IMR-90 (cell line): ENCODE measurements at regions not wholly inside any gene's neighbourhood (a gene's known extent, or its start where the extent isn't known, plus 50 kb on each side); places are given as distances from the start of the nearest gene placed in this dataset.

Source experiments
- ATAC-seq: fragments of 200-7000 bp; cut with Tn5 transposase; 2 replicates; pipeline ENCODE4 v1.9.1; 2020; ENCODE audit warnings: low read depth, mild to moderate bottlenecking, moderate library complexity
- BruUV-seq: library from RNA; stranded (reverse); fragments of 400-500 nt; replicated peaks from 2 replicates; lab custom pipeline; 2021; lab: Mats Ljungman, UMichigan
- CTCF ChIA-PET: fragments of 300-600 bp; formaldehyde crosslinking; extraction: SDS; loops from one replicate; lab custom pipeline; 2021; ENCODE audit warnings: antibody characterized with exemption; lab: Yijun Ruan, JAX
- POLR2A ChIA-PET: fragments of 300-600 bp; sonication (Branson Sonifier 250); formaldehyde crosslinking; loops from one replicate; lab custom pipeline; 2022; ENCODE audit warnings: antibody characterized with exemption; ENCODE audit not compliant: unreplicated experiment; lab: Charles Lee
- DNase-seq: peaks from one replicate; pipeline ENCODE4 v3.0.0; 2013
- H2AFZ ChIP-seq: replicated peaks from 2 replicates; pipeline ENCODE3; 2013; ENCODE audit warnings: low read length, mild to moderate bottlenecking; ENCODE audit not compliant: poor library complexity
- H2AK5ac ChIP-seq: 2 replicates; pipeline ENCODE4 v1.6.1; 2013; ENCODE audit warnings: low read depth, low read length, inconsistent platforms
- H2AK9ac ChIP-seq: replicated peaks from 2 replicates; pipeline ENCODE3; 2013; ENCODE audit warnings: mild to moderate bottlenecking, low read depth, low read length, moderate library complexity; ENCODE audit not compliant: poor library complexity
- H2BK120ac ChIP-seq: 2 replicates; pipeline ENCODE4 v1.6.1; 2013; ENCODE audit warnings: low read depth, low read length, inconsistent platforms
- H2BK15ac ChIP-seq: 3 replicates; pipeline ENCODE4 v1.6.1; 2013; ENCODE audit warnings: low read depth, low read length, inconsistent platforms
- H2BK20ac ChIP-seq: 2 replicates; pipeline ENCODE4 v1.6.1; 2013; ENCODE audit warnings: low read depth, mild to moderate bottlenecking, inconsistent platforms, low read length, moderate library complexity
- H2BK5ac ChIP-seq: 2 replicates; pipeline ENCODE4 v1.6.1; 2013; ENCODE audit warnings: mild to moderate bottlenecking, low read depth, low read length, inconsistent platforms; ENCODE audit not compliant: poor library complexity, severe bottlenecking
- H3K14ac ChIP-seq: replicated peaks from 2 replicates; pipeline ENCODE4 v1.6.1; 2013; ENCODE audit warnings: low read depth, low read length, inconsistent platforms
- H3K18ac ChIP-seq: 2 replicates; pipeline ENCODE4 v1.6.1; 2013; ENCODE audit warnings: low read depth, low read length, control low read depth
- H3K23ac ChIP-seq: 2 replicates; pipeline ENCODE4 v1.6.1; 2013; ENCODE audit warnings: low read depth, low read length, inconsistent platforms
- H3K27ac ChIP-seq: 2 replicates; pipeline ENCODE4 v1.5.1; 2013; ENCODE audit warnings: mild to moderate bottlenecking, control low read depth, low read length; ENCODE audit not compliant: insufficient read depth
- H3K27me3 ChIP-seq: 2 replicates; pipeline ENCODE4 v1.6.1; 2013; ENCODE audit warnings: low read length; ENCODE audit not compliant: control insufficient read depth, insufficient read depth
- H3K36me3 ChIP-seq: 2 replicates; pipeline ENCODE4 v1.6.1; 2013; ENCODE audit warnings: low read length, mixed read lengths; ENCODE audit not compliant: control insufficient read depth, insufficient read depth
- H3K4ac ChIP-seq: 2 replicates; pipeline ENCODE4 v1.6.1; 2013; ENCODE audit warnings: low read depth, low read length, inconsistent platforms
- H3K4me1 ChIP-seq: 2 replicates; pipeline ENCODE4 v1.6.1; 2013; ENCODE audit warnings: low read length, mixed read lengths; ENCODE audit not compliant: control insufficient read depth, insufficient read depth
- H3K4me2 ChIP-seq: 2 replicates; pipeline ENCODE4 v1.6.1; 2013; ENCODE audit warnings: low read depth, mild to moderate bottlenecking, control low read depth, low read length, moderate library complexity
- H3K4me3 ChIP-seq: 2 replicates; pipeline ENCODE4 v1.5.1; 2013; ENCODE audit warnings: low read depth, mild to moderate bottlenecking, control low read depth, low read length, moderate library complexity; ENCODE audit not compliant: insufficient read depth
- H3K56ac ChIP-seq: 2 replicates; pipeline ENCODE4 v1.6.1; 2013; ENCODE audit warnings: low read length, inconsistent platforms; ENCODE audit not compliant: insufficient read depth; ENCODE audit errors: extremely low read depth
- H3K79me1 ChIP-seq, 2 experiments: 2 replicates each; pipeline ENCODE4 v1.6.1; 2013; ENCODE audit warnings: low read length in 2 of 2, inconsistent platforms in 1 of 2, low read depth in 1 of 2
- H3K9ac ChIP-seq: 2 replicates; pipeline ENCODE4 v1.6.1; 2013; ENCODE audit warnings: low read depth, low read length, control low read depth
- H3K9me1 ChIP-seq: 2 replicates; pipeline ENCODE4 v1.6.1; 2013; ENCODE audit warnings: low read length, inconsistent platforms; ENCODE audit not compliant: insufficient read depth
- H3K9me3 ChIP-seq: 2 replicates; pipeline ENCODE4 v1.6.1; 2013; ENCODE audit warnings: low read length; ENCODE audit not compliant: control insufficient read depth, insufficient read depth
- H4K20me1 ChIP-seq: 2 replicates; pipeline ENCODE4 v1.6.1; 2013; ENCODE audit warnings: low read length, inconsistent platforms; ENCODE audit not compliant: insufficient read depth
- H4K5ac ChIP-seq: 2 replicates; pipeline ENCODE4 v1.6.1; 2013; ENCODE audit warnings: mild to moderate bottlenecking, low read depth, low read length, control low read depth
- H4K8ac ChIP-seq, 2 experiments: 2 replicates each; pipeline ENCODE4 v1.6.1; 2013; ENCODE audit warnings: low read depth in 2 of 2, low read length in 2 of 2, control low read depth in 1 of 2, inconsistent platforms in 1 of 2
- H4K91ac ChIP-seq: 2 replicates; pipeline ENCODE4 v1.6.1; 2013; ENCODE audit warnings: low read depth, low read length, inconsistent platforms; ENCODE audit not compliant: insufficient read depth
- BHLHE40 ChIP-seq: fragments of 150-350 bp; IDR thresholded peaks from 2 replicates; pipeline ENCODE4 v1.6.1; 2016; ENCODE audit warnings: mild to moderate bottlenecking, low read depth, low read length
- CEBPB ChIP-seq: IDR thresholded peaks from 2 replicates; pipeline ENCODE4 v1.6.1; 2012; ENCODE audit warnings: low read depth, low read length, improper control_type of control experiment
- CHD1 ChIP-seq: IDR thresholded peaks from 2 replicates; pipeline ENCODE4 v1.6.1; 2012; ENCODE audit warnings: low read depth, low read length, improper control_type of control experiment
- FOS ChIP-seq: fragments of 150-350 bp; IDR thresholded peaks from 2 replicates; pipeline ENCODE4 v1.6.1; 2016; ENCODE audit warnings: low read depth, low read length
- MAFK ChIP-seq: IDR thresholded peaks from 2 replicates; pipeline ENCODE4 v1.6.1; 2012; ENCODE audit warnings: low read depth, low read length, improper control_type of control experiment
- MAZ ChIP-seq: IDR thresholded peaks from 2 replicates; pipeline ENCODE4 v1.6.1; 2012; ENCODE audit warnings: low read depth, mild to moderate bottlenecking, low read length, improper control_type of control experiment, moderate library complexity, borderline replicate concordance
- MXI1 ChIP-seq: IDR thresholded peaks from 2 replicates; pipeline ENCODE4 v1.6.1; 2012; ENCODE audit warnings: low read depth, mild to moderate bottlenecking, low read length, moderate library complexity, borderline replicate concordance
- NFE2L2 ChIP-seq: fragments of 150-350 bp; IDR thresholded peaks from 2 replicates; pipeline ENCODE4 v1.6.1; 2016; ENCODE audit warnings: low read depth, mild to moderate bottlenecking, low read length
- POLR2A ChIP-seq: IDR thresholded peaks from 2 replicates; pipeline ENCODE4 v1.6.1; 2012; ENCODE audit warnings: mild to moderate bottlenecking, low read depth, low read length
- RAD21 ChIP-seq: IDR thresholded peaks from 2 replicates; pipeline ENCODE4 v1.6.1; 2012; ENCODE audit warnings: low read length, improper control_type of control experiment
- RCOR1 ChIP-seq: IDR thresholded peaks from 2 replicates; pipeline ENCODE4 v1.6.1; 2012; ENCODE audit warnings: mild to moderate bottlenecking, low read length, improper control_type of control experiment; ENCODE audit not compliant: insufficient replicate concordance
- SMC3 ChIP-seq: fragments of 150-350 bp; IDR thresholded peaks from 2 replicates; pipeline ENCODE4 v1.6.1; 2016; ENCODE audit warnings: low read depth, mild to moderate bottlenecking, antibody characterized with exemption, low read length, moderate library complexity
- WGBS, 2 experiments: methylation state at CpG; one replicate each; pipeline versions ENCODE4 v1.1.5 to v1.1.7; 2013; ENCODE audit warnings: missing lambda C conversion rate in 2 of 2; ENCODE audit not compliant: insufficient read length in 1 of 2; ENCODE audit errors: extremely low coverage in 2 of 2; 5-methylcytosine and 5-hydroxymethylcytosine counted together
- dilution Hi-C: fragments of 300-500 bp; cut with HindIII; formaldehyde crosslinking; loops from one replicate; pipeline ENCODE4 v1.14.3; 2018; ENCODE audit warnings: low sequenced_read_pairs; ENCODE audit not compliant: unreplicated experiment
- in situ Hi-C: fragments of 300-500 bp; cut with MboI; formaldehyde crosslinking; loops from 3 replicates; pipeline ENCODE4 v1.14.3; 2019; ENCODE audit warnings: low sequenced_read_pairs, inconsistent platforms, mixed read lengths
- intact Hi-C: fragments of 100-400 bp; cut with micrococcal nuclease; formaldehyde crosslinking; loops from 2 replicates; pipeline ENCODE4 v1.10.0; 2022
- TF ChIP-seq, protein P1 (sequence below): fragments of 150-350 bp; IDR thresholded peaks from 2 replicates; pipeline ENCODE4 v1.6.1; 2016; ENCODE audit warnings: low read depth, mild to moderate bottlenecking, low read length, moderate library complexity, borderline replicate concordance
- TF ChIP-seq, protein P2 (sequence below): conservative IDR thresholded peaks from 2 replicates; pipeline ENCODE4 v1.5.1; 2012; ENCODE audit warnings: mild to moderate bottlenecking, low read depth, low read length, improper control_type of control experiment
- TF ChIP-seq, protein P3 (sequence below): fragments of 150-350 bp; IDR thresholded peaks from 2 replicates; pipeline ENCODE4 v1.6.1; 2017; ENCODE audit warnings: mild to moderate bottlenecking, antibody characterized with exemption, low read length, low read depth

DNA sequence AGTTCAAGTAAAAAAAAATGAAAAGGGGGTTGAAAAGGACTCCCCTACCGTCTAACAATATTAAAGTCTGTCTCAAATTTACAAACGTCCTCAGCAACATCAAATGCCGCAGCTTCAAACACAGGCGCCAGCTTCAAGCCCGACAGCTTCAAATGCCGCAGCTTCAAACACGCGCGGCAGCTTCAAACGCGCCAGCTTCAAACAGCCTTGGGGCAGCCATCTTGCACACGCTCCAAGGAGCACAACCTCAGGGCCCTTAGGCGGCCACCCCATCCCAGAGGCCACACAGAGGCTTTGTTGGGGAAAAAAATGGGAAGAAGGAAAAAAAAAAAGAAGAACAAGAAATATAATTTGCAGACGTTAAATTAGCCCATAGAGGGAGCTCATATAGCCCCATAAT is 244.4 kb upstream of the VRK2 start:
- no peaks in the 10 kb centered on the region for H3K36me3 ChIP-seq
- no peaks in the 10 kb centered on the region for H3K4me1 ChIP-seq
- no peaks in the 10 kb centered on the region for H3K9me1 ChIP-seq
- no peak overlapping the region for H2AK9ac ChIP-seq
- TF ChIP-seq RCOR1, result no peak
- no peak for TF ChIP-seq MAFK
- TF ChIP-seq, protein P1, sequence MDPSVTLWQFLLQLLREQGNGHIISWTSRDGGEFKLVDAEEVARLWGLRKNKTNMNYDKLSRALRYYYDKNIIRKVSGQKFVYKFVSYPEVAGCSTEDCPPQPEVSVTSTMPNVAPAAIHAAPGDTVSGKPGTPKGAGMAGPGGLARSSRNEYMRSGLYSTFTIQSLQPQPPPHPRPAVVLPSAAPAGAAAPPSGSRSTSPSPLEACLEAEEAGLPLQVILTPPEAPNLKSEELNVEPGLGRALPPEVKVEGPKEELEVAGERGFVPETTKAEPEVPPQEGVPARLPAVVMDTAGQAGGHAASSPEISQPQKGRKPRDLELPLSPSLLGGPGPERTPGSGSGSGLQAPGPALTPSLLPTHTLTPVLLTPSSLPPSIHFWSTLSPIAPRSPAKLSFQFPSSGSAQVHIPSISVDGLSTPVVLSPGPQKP, result no peak
- TF ChIP-seq MAZ, result no peak
- TF ChIP-seq NFE2L2, result no peak
- no peak for TF ChIP-seq BHLHE40
- TF ChIP-seq CHD1, result no peak
- TF ChIP-seq SMC3, result no peak
- TF ChIP-seq CEBPB, result no peak
- TF ChIP-seq MXI1, result no peak
- no peak for TF ChIP-seq FOS
- TF ChIP-seq POLR2A, result no peak
- TF ChIP-seq, protein P2, sequence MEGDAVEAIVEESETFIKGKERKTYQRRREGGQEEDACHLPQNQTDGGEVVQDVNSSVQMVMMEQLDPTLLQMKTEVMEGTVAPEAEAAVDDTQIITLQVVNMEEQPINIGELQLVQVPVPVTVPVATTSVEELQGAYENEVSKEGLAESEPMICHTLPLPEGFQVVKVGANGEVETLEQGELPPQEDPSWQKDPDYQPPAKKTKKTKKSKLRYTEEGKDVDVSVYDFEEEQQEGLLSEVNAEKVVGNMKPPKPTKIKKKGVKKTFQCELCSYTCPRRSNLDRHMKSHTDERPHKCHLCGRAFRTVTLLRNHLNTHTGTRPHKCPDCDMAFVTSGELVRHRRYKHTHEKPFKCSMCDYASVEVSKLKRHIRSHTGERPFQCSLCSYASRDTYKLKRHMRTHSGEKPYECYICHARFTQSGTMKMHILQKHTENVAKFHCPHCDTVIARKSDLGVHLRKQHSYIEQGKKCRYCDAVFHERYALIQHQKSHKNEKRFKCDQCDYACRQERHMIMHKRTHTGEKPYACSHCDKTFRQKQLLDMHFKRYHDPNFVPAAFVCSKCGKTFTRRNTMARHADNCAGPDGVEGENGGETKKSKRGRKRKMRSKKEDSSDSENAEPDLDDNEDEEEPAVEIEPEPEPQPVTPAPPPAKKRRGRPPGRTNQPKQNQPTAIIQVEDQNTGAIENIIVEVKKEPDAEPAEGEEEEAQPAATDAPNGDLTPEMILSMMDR, result no peak
- TF ChIP-seq, protein P3, sequence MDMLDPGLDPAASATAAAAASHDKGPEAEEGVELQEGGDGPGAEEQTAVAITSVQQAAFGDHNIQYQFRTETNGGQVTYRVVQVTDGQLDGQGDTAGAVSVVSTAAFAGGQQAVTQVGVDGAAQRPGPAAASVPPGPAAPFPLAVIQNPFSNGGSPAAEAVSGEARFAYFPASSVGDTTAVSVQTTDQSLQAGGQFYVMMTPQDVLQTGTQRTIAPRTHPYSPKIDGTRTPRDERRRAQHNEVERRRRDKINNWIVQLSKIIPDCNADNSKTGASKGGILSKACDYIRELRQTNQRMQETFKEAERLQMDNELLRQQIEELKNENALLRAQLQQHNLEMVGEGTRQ, result no peak
- TF ChIP-seq RAD21, result no peak
- no peak overlapping the region for H2AFZ ChIP-seq
- H2AK5ac ChIP-seq, result no peak overlapping the region
- H3K79me1 ChIP-seq, result no peaks in the 10 kb centered on the region
- H3K4me2 ChIP-seq, result no peak overlapping the region
- CTCF ChIA-PET, result interaction anchor here (0.6 to 0.8 kb wide), 5 partner anchors 20 to 355 kb away, joined by 3 to 7 read pairs (median 4); no protein-coding TSS in a partner anchor
- no peak overlapping the region for H4K91ac ChIP-seq
- no peak for ATAC-seq
- intact Hi-C loops (no loop called here), in situ Hi-C loops (no loop called here), dilution Hi-C loops (no loop called here)
- no peak overlapping the region for H2BK5ac ChIP-seq
- H3K9ac ChIP-seq, result no peak overlapping the region
- H3K27ac ChIP-seq, result no peak overlapping the region
- no peak overlapping the region for H3K56ac ChIP-seq
- POLR2A ChIA-PET, result no interaction called here
- DNase-seq, result no peak
- H3K18ac ChIP-seq, result no peak overlapping the region
- H3K4ac ChIP-seq, result no peak overlapping the region
- H2BK20ac ChIP-seq, result no peak overlapping the region
- no peak overlapping the region for H4K8ac ChIP-seq
- no peak overlapping the region for H2BK15ac ChIP-seq
- no peak overlapping the region for H4K5ac ChIP-seq
- no peaks in the 10 kb centered on the region for H4K20me1 ChIP-seq
- no peaks in the 10 kb centered on the region for H3K9me3 ChIP-seq
- BruUV-seq, result no TSS peak
- H3K27me3 ChIP-seq, result no peaks in the 10 kb centered on the region
- no peak overlapping the region for H2BK120ac ChIP-seq
- WGBS, 2 experiments, result 74% methylated on average over 5 of the region's 14 CpGs; no CpG with 5 or more reads in 1 of the 2 experiments
- no peak overlapping the region for H3K23ac ChIP-seq
- no peak overlapping the region for H3K14ac ChIP-seq
- no peak overlapping the region for H3K4me3 ChIP-seq
